Central memory CD8-positive, alpha-beta T cell (primary cell): ENCODE measurements at regions not wholly inside any gene's neighbourhood (a gene's known extent, or its start where the extent isn't known, plus 50 kb on each side); places are given as distances from the start of the nearest gene placed in this dataset.

Source experiments
- ATAC-seq: fragments of 150-1000 bp; cut with Tn5 transposase; replicated peaks from 2 replicates; pipeline ENCODE4 v1.10.0; 2022; ENCODE audit warnings: mild to moderate bottlenecking, moderate FRiP score, moderate number of reproducible peaks; ENCODE audit not compliant: poor library complexity, severe bottlenecking; ENCODE audit errors: extremely low read depth
- DNase-seq, 2 donors: peaks; one replicate each; pipeline ENCODE4 v3.0.0; 2021; ENCODE audit warnings: low spot score in 2 of 2
- H3K27ac Mint-ChIP-seq: one replicate; pipeline ENCODE4 v1.8.0; 2022; ENCODE audit warnings: low read depth, mild to moderate bottlenecking, moderate library complexity, mixed read lengths
- H3K27me3 Mint-ChIP-seq: one replicate; pipeline ENCODE4 v1.8.0; 2022; ENCODE audit warnings: mixed read lengths
- H3K36me3 Mint-ChIP-seq: one replicate; pipeline ENCODE4 v1.8.0; 2022; ENCODE audit warnings: mild to moderate bottlenecking, moderate library complexity, mixed read lengths; ENCODE audit not compliant: insufficient read depth
- H3K4me1 Mint-ChIP-seq: one replicate; pipeline ENCODE4 v1.8.0; 2022; ENCODE audit warnings: mixed read lengths
- H3K4me3 Mint-ChIP-seq: one replicate; pipeline ENCODE4 v1.8.0; 2022; ENCODE audit warnings: mild to moderate bottlenecking, moderate library complexity, mixed read lengths
- H3K9me3 Mint-ChIP-seq: one replicate; pipeline ENCODE4 v1.8.0; 2022; ENCODE audit warnings: mixed read lengths

DNA sequence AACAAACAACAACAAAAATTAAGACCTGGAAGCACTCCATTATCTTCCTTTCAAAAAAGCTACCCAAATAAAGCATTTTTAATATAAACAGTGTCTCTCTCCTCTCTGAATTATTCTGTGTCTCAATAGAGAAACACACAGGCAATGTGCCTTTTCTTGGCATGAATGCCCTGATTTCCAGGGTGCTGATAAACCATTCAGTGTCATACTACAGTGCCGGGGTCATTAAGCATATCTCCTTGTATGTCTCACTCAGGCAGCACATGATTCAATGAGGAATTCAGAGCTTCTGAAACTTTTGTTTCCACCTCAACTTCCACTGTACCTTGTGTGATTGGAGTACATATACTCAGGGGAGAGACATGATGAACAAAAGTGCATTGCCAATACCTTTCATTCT, 294.0 kb upstream of the SLC24A2 start:
- ATAC-seq (no peak), DNase-seq (no peak)
- no peaks in the 10 kb centered on the region for H3K9me3 Mint-ChIP-seq
- no peaks in the 10 kb centered on the region for H3K4me1 Mint-ChIP-seq
- no peak overlapping the region for H3K27ac Mint-ChIP-seq
- H3K36me3 Mint-ChIP-seq: no peaks in the 10 kb centered on the region
- H3K27me3 Mint-ChIP-seq: no peaks in the 10 kb centered on the region
- no peak overlapping the region for H3K4me3 Mint-ChIP-seq

DNA sequence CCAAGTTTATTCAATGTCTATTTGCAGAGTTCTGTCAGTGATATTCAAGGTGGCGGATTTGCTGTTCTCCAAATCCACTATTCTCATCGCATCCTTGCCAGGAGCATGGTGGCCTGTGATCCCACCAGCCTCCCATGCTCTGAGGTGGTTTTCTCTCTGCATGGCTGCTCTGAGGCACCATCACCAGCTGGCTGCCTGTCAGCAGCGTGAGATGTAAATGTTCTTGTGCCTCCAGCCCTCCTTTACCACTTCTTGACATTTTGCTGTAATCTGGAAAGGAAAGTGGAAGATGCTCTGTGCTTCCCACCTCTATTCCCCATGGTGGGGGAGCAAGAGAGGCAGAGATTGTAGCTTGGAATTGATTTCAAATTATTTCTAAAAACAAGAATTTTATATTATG, 293.6 kb upstream of the SLC24A2 start:
- DNase-seq (no peak), ATAC-seq (no peak)
- Mint-ChIP-seq H3K27ac (no peak overlapping the region), H3K9me3 (no peaks in the 10 kb centered on the region), H3K27me3 (no peaks in the 10 kb centered on the region), H3K4me3 (no peak overlapping the region), H3K36me3 (no peaks in the 10 kb centered on the region), H3K4me1 (no peaks in the 10 kb centered on the region)

DNA sequence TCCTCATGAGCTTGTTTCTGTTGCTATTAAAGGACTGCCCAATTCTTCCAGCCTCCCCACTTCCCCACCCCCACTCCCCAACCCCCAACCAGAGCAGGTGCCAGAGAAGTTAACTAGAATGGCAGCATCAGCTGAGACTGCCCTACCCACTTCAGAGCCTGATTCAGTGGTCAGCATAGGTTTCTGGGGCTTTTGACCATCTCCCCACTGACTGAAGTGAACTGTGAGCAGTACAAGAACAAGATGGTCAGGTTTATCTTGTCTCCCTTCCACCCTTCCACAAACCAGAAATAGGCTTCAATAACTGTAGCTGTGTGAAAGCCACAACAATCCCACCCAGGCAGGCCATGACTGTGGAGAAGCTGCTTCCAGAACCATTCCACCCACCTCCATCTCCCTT, 289.4 kb upstream of the SLC24A2 start:
- Mint-ChIP-seq H3K27ac (no peak overlapping the region), H3K9me3 (no peaks in the 10 kb centered on the region), H3K36me3 (no peaks in the 10 kb centered on the region), H3K27me3 (no peaks in the 10 kb centered on the region), H3K4me3 (no peak overlapping the region), H3K4me1 (no peaks in the 10 kb centered on the region)
- no peak for DNase-seq
- no peak for ATAC-seq

DNA sequence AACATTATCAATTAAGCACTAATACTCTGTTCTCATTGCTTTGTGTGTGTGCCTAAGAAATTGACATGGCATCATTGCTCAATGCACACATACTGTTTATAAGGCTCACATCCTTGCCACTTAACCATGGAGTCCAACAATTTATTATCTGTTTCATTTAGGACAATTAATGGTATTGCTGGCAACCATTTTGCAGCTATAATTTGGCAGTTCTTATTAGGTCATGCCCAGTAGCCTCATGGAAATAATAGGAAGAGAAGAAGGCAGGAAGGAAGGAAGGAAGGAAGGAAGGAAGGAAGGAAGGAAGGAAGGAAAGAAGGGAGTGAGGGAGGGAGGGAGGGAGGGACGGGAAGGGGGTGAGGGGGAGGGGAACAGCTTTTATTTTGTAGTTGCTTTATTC, 285.5 kb upstream of the SLC24A2 start:
- Mint-ChIP-seq H3K4me3 (no peak overlapping the region), H3K36me3 (no peaks in the 10 kb centered on the region), H3K27me3 (no peaks in the 10 kb centered on the region), H3K4me1 (no peaks in the 10 kb centered on the region), H3K27ac (no peak overlapping the region), H3K9me3 (no peaks in the 10 kb centered on the region)
- no peak for DNase-seq
- ATAC-seq: no peak

DNA sequence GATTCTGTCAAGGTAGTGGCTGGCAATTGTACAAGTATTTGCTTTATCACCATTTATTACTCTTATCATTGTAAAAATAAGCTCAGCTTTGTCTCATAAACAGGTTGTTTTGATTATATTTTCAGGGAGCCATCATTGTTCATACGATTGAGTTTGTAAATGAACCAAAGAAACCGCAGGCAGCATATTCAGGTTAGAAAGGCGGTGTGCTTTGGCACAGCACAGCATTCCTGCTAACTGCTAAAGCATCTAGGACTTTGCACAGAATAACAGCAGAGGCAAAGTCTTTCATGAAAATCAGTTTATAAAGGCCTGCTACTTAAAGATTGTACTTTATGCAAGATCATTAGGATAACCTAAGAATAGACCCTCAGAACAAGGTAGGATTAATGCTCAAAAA, 281.5 kb upstream of the SLC24A2 start:
- Mint-ChIP-seq H3K4me1 (no peaks in the 10 kb centered on the region), H3K27me3 (no peaks in the 10 kb centered on the region), H3K4me3 (no peak overlapping the region), H3K27ac (no peak overlapping the region), H3K9me3 (no peaks in the 10 kb centered on the region), H3K36me3 (no peaks in the 10 kb centered on the region)
- DNase-seq (no peak), ATAC-seq (no peak)

DNA sequence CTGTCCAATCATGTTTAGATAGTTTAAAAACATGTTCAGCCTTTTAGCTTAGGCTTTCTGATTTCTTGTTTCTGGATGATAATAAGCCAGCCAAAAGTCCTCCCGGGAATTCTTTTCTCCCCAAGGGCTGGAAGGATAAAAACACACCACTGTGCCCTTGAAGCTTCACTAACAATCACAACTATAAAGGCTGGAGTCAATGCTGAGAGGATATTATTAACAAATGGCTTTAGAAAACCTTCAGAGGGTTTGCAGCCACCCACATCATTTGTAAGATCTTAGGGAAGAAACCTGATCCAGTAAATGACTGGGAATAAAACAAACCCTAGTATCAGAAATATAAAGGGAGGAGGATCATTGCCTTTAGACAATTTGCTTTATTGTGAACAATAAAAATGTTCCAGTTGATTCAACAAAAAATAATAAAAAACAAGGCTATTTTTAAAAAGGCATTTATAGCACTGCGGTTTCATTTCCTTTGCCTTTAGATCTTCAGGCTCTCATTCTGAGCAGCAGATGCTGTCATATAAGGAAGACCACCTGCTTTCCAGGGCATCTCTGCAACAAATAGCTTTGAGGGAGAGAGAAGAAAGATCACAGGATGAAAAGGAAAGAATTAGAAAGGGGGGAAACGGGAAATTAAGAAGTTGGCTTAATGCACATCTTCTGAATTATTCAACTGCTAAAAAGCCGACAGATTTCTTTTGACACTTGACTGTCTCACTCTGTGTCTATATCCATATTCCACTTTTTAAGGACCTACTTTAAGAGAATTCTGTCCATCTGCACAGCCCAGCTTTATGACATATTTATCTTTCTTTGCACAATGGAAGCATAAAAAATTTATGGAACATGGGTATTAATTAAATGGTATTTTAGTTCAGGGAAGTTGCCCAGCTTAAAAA, 277.2 kb upstream of the SLC24A2 start:
- no peaks in the 10 kb centered on the region for H3K27me3 Mint-ChIP-seq
- H3K4me3 Mint-ChIP-seq: no peak overlapping the region
- no peaks in the 10 kb centered on the region for H3K36me3 Mint-ChIP-seq

DNA sequence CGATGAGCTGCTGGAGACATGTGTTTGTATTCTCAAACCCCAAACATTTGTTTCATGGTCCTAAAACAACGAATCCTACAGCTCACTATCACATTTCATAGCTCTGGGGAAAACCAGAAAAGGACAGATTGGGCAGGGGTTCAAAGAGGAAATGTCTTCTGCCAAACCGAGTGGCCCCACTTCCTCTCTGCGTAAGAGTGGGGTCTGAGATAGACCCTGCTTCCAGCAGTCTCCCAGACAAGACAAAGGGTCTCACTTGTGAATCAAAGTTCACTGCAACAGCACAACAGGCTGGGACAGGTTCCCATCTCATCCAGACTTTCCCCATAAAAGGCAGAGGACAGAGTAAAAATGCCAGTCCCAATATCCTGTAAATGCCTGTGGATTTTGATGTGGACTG, 276.2 kb upstream of the SLC24A2 start:
- H3K36me3 Mint-ChIP-seq: no peaks in the 10 kb centered on the region

More for the DNA sequence above, 277.2 kb upstream of the SLC24A2 start:
- Mint-ChIP-seq H3K4me1 (peaks cover 5% of the 10 kb centered on the region), H3K9me3 (no peaks in the 10 kb centered on the region), H3K27ac (no peak overlapping the region)
- DNase-seq: no peak
- ATAC-seq: no peak

DNA sequence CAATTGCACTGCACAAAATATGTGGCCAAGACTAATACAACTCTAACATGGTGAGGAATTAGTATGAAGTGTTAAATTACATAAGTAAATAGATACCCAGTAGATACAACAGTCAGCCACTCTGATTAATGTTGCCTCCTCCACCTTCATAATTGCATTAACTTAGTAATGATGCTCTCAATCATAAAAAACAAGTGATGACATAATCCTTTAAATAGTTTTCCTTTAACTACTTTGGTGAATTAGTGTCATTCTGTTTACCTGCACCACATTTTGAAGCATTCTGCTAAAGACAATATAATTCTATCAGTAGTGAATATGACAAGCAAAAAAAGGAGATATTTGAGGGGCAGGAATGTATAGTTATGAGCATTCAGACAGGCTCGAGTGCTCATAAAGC, 265.9 kb upstream of the SLC24A2 start:
- Mint-ChIP-seq H3K9me3 (no peaks in the 10 kb centered on the region), H3K27me3 (peaks cover 8% of the 10 kb centered on the region), H3K36me3 (no peaks in the 10 kb centered on the region), H3K4me1 (no peaks in the 10 kb centered on the region), H3K27ac (no peak overlapping the region), H3K4me3 (no peak overlapping the region)
- DNase-seq (no peak), ATAC-seq (no peak)

More for the DNA sequence above, 276.2 kb upstream of the SLC24A2 start:
- no peak for ATAC-seq
- Mint-ChIP-seq H3K27me3 (no peaks in the 10 kb centered on the region), H3K4me1 (peaks cover 5% of the 10 kb centered on the region), H3K4me3 (no peak overlapping the region), H3K9me3 (no peaks in the 10 kb centered on the region), H3K27ac (no peak overlapping the region)
- no peak for DNase-seq

DNA sequence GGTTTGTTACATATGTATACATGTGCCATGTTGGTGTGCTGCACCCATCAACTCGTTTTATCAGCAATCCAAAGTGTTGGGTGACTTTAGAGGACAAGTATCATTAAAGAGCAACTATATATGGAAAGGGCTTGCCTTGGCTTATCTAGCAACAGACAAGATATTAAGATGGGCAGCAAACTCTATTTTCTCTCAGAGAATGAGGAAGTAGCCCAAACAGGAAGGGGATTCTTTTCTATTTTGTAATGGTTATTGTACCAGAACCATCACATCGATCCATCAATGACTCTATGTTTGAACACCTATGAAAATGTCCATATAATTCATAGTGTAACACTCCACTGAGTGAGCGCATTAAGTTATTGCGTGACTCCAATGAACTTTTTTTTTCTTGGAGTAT, 260.1 kb upstream of the SLC24A2 start:
- Mint-ChIP-seq H3K4me1 (no peaks in the 10 kb centered on the region), H3K9me3 (no peaks in the 10 kb centered on the region), H3K27me3 (no peaks in the 10 kb centered on the region), H3K27ac (no peak overlapping the region), H3K4me3 (no peak overlapping the region), H3K36me3 (peaks cover 4% of the 10 kb centered on the region)
- DNase-seq (no peak), ATAC-seq (no peak)

DNA sequence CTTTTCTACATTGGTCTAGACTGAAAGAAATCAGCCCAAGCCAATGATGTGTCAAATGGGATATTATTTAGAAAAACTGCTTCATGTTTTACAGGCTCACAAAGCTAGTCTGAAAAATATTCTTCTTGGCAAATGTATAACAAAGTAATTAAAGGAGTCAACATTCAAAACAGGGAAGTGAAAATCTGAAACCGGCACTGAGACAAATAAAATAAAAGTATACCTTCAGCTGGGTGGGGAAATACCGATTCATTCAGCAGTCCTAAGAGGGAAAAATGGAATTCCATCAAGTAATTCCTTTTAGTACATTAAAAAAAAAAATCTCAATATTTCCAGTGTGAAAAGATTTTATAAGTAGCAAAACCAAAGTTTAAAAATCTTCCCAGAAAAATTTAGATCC, 259.6 kb upstream of the SLC24A2 start:
- Mint-ChIP-seq H3K36me3 (peaks cover 4% of the 10 kb centered on the region), H3K4me1 (peaks cover 4% of the 10 kb centered on the region), H3K27ac (no peak overlapping the region), H3K27me3 (no peaks in the 10 kb centered on the region), H3K4me3 (no peak overlapping the region), H3K9me3 (no peaks in the 10 kb centered on the region)
- DNase-seq (no peak), ATAC-seq (no peak)

DNA sequence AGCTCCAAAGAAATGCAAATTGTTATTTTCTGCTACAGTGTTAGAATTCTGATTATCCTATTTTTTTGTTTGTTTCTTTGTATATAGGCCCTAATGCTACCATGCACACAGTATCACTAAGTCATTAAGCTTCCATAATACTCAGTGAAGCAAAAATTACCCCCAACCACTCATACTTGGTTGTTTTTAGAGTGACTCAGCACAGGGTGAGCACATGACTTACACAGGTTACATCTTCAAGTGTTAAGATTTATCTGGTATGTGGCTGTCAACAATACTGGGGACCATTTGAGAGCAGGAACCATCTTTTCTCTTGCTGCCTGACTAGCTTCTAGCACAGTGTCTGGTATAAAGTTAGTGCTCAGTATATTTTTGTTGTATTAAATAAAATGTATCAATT, 255.8 kb upstream of the SLC24A2 start:
- Mint-ChIP-seq H3K36me3 (peaks cover 6% of the 10 kb centered on the region), H3K4me1 (peaks cover 20% of the 10 kb centered on the region), H3K27me3 (no peaks in the 10 kb centered on the region), H3K4me3 (no peak overlapping the region), H3K9me3 (no peaks in the 10 kb centered on the region), H3K27ac (no peak overlapping the region)
- no peak for ATAC-seq
- no peak for DNase-seq

DNA sequence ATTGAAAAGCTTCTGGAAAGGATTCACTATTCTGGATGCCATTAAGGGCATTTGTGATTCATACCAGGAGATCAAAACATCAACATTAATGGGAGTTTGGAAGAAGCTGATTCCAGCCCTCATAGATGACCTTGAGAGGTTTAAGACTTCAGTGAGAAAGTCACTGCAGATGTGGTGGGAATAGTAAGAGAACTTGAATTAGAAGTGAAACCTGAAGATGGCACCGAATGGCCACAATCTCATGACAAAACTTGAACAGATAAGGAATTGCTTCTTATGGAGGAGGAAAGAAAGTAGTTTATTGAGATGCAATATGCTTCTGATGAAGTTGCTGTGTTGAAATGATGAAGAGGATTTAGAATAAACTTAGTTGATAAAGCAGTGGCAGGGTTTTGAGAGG, 254.6 kb upstream of the SLC24A2 start:
- Mint-ChIP-seq H3K27ac (peak overlapping the region; percentile 89), H3K27me3 (no peaks in the 10 kb centered on the region), H3K36me3 (peaks cover 4% of the 10 kb centered on the region), H3K4me3 (peak overlapping the region; percentile 76), H3K4me1 (peaks cover 20% of the 10 kb centered on the region), H3K9me3 (no peaks in the 10 kb centered on the region)
- no peak for DNase-seq
- ATAC-seq: no peak

DNA sequence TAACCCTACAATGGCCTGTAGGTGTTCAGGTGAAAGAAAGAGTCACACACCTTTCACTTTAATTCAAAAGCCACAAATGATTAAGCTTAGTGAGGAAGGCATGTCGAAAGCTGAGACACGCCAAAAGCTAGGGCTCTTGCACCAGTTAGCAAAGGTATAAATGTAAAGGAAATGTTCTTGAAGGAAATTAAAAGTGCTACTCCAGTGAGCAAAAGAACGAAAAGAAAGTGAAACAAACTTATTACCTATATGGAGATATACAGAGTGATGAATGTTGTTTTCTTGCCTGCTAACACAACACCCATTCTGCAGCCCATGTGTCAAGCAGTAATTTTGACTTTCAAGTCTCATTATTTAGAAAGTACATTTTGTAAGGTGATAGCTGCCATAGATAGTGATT, 254.2 kb upstream of the SLC24A2 start:
- Mint-ChIP-seq H3K27me3 (no peaks in the 10 kb centered on the region), H3K9me3 (no peaks in the 10 kb centered on the region), H3K4me1 (peaks cover 20% of the 10 kb centered on the region), H3K4me3 (peak overlapping the region; percentile 76), H3K27ac (peak overlapping the region; percentile 89), H3K36me3 (peaks cover 4% of the 10 kb centered on the region)
- DNase-seq (no peak), ATAC-seq (peak; percentile 54)
